OCI-M1 (cell line): ENCODE measurements at regions not wholly inside any gene's neighbourhood (a gene's known extent, or its start where the extent isn't known, plus 50 kb on each side); places are given as distances from the start of the nearest gene placed in this dataset.
"Not testable (repeated sequence)": the region's sequence is repeated elsewhere in the genome, so short reads cannot be mapped to it uniquely, and the experiment has no call there.

Experiments used
- DNase-seq: peaks from one replicate; lab custom pipeline; 2025; lab: John Stamatoyannopoulos, UW

DNA sequence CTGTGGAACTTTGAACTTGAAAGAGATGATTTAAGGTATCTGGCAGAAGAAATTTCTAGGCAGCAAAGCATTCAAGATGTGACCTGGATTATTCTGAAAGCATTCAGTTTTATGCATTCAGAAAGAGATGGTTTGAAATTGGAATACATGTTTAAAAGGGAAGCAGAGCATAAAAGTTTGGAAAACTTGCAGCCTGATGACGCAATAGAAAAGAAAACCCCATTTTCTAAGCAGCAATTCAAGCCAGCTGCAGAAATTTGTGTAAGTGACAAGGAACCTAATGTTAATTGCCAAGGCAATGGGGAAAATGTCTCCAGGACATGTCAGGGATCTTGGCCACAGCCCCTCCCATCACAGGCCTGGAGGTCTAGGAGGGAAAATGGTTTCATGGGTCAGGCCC, 354.0 kb downstream of the ZNF326 start:
- no peak for DNase-seq

GRCh38 chr1:90348459-90348858, 353.5 kb downstream of the ZNF326 start:
- DNase-seq = not testable (repeated sequence)

DNA sequence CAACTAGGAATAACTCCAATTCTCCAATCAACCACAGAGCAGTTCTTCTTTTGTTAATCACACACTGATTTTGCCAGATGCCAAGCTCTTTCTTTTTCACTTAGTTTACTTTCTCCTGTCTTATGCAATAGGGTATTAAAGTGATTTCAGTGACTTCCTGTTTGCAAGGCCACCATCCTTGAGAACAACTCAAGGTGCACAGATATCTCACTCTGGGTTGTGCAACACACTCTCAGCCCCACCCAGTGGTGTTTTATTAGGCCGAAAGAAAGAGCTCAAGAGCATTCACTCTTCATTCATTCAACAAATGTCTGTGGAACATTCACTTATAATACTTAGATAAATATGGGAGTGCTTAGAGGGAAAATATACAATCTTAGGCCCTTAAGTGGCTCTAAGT, 352.5 kb downstream of the ZNF326 start:
- peak; percentile 31 for DNase-seq

DNA sequence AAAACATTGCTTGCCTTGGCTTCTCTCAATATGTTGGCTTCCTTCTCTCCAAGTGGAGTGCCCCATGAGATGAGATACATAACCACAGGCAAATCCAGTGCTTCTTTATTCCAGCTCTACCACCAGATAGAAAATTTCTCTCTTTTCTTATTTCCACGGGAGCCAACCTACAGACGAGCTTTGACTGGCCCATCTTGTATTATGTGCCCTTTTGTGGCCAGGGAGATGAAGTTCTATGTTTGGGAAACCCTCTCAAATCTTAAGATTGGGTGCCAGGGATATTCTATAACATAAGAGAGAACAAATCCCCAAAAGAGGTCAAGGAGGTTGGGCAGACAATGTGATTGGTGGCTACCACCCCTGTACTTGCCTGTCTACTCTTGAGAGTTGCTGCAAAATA, 351.8 kb downstream of the ZNF326 start:
- no peak for DNase-seq

GRCh38 chr1:90346349-90346748, 351.4 kb downstream of the ZNF326 start:
- DNase-seq = no peak

GRCh38 chr1:90344963-90345730, 350.2 kb downstream of the ZNF326 start:
- no peak for DNase-seq

DNA sequence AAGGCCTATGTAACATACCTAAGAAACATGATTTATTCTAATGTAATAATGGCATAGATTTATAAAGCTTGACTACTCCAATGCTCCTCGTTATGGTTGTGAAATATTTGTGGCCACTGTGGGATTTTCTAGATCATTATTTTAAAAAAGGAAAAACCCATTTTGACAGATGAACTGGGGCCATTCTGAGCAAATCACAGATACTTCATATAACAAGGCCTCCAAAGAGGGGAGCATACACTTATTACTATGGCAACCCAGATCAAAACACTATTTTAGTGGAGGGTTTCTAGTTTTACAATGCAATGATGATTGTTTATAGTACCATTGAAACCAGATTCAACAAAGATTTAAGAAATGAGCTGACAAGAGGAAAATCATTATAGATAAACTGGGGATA, 346.6 kb downstream of the ZNF326 start:
- DNase-seq = no peak

GRCh38 chr1:90340606-90341005, 345.7 kb downstream of the ZNF326 start:
- DNase-seq = peak; percentile 31

GRCh38 chr1:90339811-90340210, 344.9 kb downstream of the ZNF326 start:
- DNase-seq = peak; percentile 7

- no peak for DNase-seq
These were observed 341.8 kb downstream of the ZNF326 start for GRCh38 chr1:90336552-90337324.

GRCh38 chr1:90335558-90335957, 340.6 kb downstream of the ZNF326 start:
- no peak for DNase-seq

DNA sequence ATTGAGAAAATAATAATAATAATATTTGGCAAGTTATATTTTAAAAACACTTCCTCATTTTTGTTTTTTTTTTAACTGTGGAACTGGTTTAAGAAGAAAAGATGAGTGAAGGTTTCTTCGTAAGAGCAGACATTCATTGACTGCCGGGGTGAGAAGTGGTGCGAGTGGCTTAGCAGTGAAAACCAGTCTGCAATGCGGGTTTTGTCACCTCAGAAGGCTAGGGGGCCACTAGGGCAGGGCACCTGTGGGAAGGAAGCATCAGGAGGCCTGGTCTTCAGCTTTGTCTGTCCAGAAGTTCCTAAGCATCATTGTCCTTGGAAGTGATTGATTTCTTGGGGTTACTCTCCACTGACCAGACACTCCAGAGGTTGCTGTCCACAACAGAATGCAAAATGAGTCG, 339.2 kb downstream of the ZNF326 start:
- DNase-seq = no peak

GRCh38 chr1:90325168-90325567, 330.3 kb downstream of the ZNF326 start:
- no peak for DNase-seq

DNA sequence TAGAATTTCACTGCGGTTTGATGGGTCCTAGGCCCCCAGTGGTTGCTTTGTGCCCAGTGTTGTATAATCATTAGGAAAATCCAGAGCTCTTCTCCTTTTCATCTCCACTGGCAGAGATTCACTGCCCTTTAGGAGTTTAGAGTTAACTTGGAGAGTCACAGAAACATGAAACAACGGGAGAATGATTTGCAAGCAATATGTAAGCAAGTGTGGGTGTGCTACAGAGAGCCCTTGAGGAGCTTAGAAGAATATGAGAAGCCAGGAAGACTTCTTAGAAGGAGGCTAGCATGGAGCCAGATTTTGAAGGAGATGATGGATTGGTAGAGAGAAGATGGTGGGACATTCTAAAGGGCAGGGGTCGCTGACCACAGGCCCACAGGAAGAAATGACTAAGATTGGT, 327.3 kb downstream of the ZNF326 start:
- no peak for DNase-seq

DNA sequence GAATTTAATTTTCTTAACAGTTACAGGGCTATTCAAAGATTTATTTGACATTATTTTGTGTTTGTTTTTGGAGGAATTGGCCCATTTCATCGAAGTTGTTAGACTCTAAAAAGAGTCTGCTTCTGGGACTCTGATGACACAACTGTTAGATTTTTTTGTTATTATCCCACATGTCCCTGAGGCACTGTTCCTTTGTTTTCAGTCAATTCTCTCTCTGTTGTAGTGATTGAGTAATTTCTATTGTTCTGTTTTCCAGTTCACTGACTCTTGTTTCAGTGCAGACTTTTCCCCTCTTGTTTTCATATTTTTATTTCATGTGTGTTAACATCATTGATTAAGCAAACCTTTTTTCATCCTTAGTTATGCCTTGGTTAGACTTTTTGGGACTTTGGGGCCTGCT, 325.0 kb downstream of the ZNF326 start:
- no peak for DNase-seq

GRCh38 chr1:90318431-90318830, 323.5 kb downstream of the ZNF326 start:
- DNase-seq = no peak

GRCh38 chr1:90317628-90318027, 322.7 kb downstream of the ZNF326 start:
- DNase-seq = no peak

- no peak for DNase-seq
These were observed 319.6 kb downstream of the ZNF326 start for GRCh38 chr1:90314533-90314932.

DNA sequence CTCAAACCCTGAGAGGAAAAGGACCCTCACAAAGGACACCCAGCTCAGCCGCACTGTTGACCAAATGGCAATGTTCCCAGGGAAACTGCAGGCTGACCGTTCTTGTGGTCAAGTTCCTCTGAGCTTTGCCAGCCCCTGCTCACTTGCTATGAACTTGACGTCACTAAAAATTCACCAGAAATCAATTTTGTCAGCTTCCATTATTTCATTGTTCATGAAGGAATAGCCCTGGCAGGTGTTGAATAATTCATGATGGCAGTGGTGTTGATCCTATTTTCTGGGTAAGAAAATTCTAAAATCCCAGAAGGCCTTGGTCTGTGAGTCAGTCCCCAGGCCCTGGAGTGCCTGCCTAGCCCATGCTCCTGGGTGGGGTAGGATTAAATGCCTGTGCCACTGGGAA, 318.9 kb downstream of the ZNF326 start:
- no peak for DNase-seq

DNA sequence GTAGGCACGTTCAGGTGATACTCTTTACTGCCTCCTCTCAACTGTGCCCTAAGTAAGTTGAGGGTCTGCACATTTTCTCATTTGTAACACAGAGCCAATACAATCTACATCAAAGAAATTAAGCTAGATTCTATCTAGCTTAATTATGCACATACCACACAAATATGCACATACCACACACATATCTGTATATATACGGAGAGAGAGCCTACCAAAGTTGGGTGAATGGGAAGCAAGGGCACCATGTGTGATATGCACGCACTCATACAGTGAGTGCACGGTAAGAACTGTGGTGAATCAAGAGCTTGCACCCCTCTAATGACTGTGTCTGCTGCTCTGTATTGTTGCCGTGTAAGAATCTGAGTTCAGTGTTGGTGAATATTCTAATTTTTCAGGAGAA, 314.9 kb downstream of the ZNF326 start:
- DNase-seq = no peak

DNA sequence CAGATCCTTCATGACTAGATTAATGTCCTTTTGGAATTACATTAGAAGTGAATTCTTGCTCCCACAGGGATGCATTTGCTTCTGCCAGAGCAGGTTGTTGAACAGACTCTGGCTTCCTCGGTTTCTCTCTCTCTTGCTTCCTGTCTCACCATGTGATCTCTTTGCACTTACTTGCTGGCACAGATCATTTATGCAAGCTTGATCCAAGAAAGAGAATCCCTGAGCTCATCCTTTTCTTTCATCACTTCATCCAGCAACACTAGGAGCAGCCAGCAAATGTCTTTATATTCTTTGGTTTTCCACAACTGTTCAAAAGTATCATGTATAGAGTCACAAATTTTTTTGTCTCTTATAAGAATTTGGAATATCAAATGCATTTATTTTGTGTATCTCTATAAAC, 313.5 kb downstream of the ZNF326 start:
- DNase-seq = no peak

- no peak for DNase-seq
These were observed 310.7 kb downstream of the ZNF326 start for GRCh38 chr1:90305577-90305976.

GRCh38 chr1:90296327-90296726, 301.4 kb downstream of the ZNF326 start:
- no peak for DNase-seq

GRCh38 chr1:90295534-90295933, 300.6 kb downstream of the ZNF326 start:
- DNase-seq = no peak
